HFFc6 (cell line): ENCODE measurements at regions not wholly inside any gene's neighbourhood (a gene's known extent, or its start where the extent isn't known, plus 50 kb on each side); places are given as distances from the start of the nearest gene placed in this dataset.

Experiments
- DNase-seq: peaks from one replicate; pipeline ENCODE4 v3.0.0-alpha.2; 2018
- H3K27ac Mint-ChIP-seq: 2 replicates; pipeline ENCODE4 v1.8.0; 2020; ENCODE audit warnings: mild to moderate bottlenecking, mixed read lengths
- H3K27me3 Mint-ChIP-seq: 2 replicates; pipeline ENCODE4 v1.8.0; 2021; ENCODE audit warnings: mild to moderate bottlenecking, moderate library complexity, mixed read lengths; ENCODE audit not compliant: insufficient read depth
- H3K36me3 Mint-ChIP-seq: 2 replicates; pipeline ENCODE4 v1.8.0; 2021; ENCODE audit warnings: low read depth, mixed read lengths
- H3K4me1 Mint-ChIP-seq: 2 replicates; pipeline ENCODE4 v1.8.0; 2020; ENCODE audit warnings: low read depth, mixed read lengths
- H3K4me3 Mint-ChIP-seq: 2 replicates; pipeline ENCODE4 v1.8.0; 2020; ENCODE audit warnings: mild to moderate bottlenecking, moderate library complexity, mixed read lengths
- H3K9me3 Mint-ChIP-seq: 2 replicates; pipeline ENCODE4 v1.8.0; 2020; ENCODE audit warnings: mild to moderate bottlenecking, mixed read lengths
- CTCF ChIP-seq: fragments of 200-600 bp; sonication (generic); IDR thresholded peaks from 2 replicates; pipeline ENCODE4 v1.5.0; 2021; ENCODE audit warnings: antibody characterized with exemption, mild to moderate bottlenecking

- Mint-ChIP-seq H3K4me3 (no peak overlapping the region), H3K27ac (no peak overlapping the region)
- DNase-seq: no peak
Measured at GRCh38 chr4:60884587-60884986, 315.5 kb upstream of the ADGRL3 start.

GRCh38 chr4:60885011-60885410 lies 315.1 kb upstream of the ADGRL3 start:
- no peaks in the 10 kb centered on the region for H3K36me3 Mint-ChIP-seq
- no peaks in the 10 kb centered on the region for H3K4me1 Mint-ChIP-seq
- H3K27me3 Mint-ChIP-seq: no peaks in the 10 kb centered on the region
- DNase-seq: no peak
- TF ChIP-seq CTCF: no peak
- peaks cover 6% of the 10 kb centered on the region; the same call in 1 of the 2 replicates for H3K9me3 Mint-ChIP-seq
- H3K27ac Mint-ChIP-seq: no peak overlapping the region
- H3K4me3 Mint-ChIP-seq: no peak overlapping the region

More at GRCh38 chr4:60884587-60884986, 315.5 kb upstream of the ADGRL3 start:
- TF ChIP-seq CTCF: no peak
- Mint-ChIP-seq H3K4me1 (no peaks in the 10 kb centered on the region), H3K36me3 (no peaks in the 10 kb centered on the region), H3K9me3 (peaks cover 6% of the 10 kb centered on the region; the same call in 1 of the 2 replicates), H3K27me3 (no peaks in the 10 kb centered on the region)

- Mint-ChIP-seq H3K4me1 (no peaks in the 10 kb centered on the region), H3K9me3 (peaks cover 6% of the 10 kb centered on the region; the same call in 1 of the 2 replicates), H3K36me3 (no peaks in the 10 kb centered on the region), H3K27ac (no peak overlapping the region), H3K4me3 (no peak overlapping the region), H3K27me3 (no peaks in the 10 kb centered on the region)
- DNase-seq: no peak
- no peak for TF ChIP-seq CTCF
Measured at GRCh38 chr4:60890743-60891142, 309.4 kb upstream of the ADGRL3 start.

GRCh38 chr4:60891947-60892346 lies 308.2 kb upstream of the ADGRL3 start:
- H3K27me3 Mint-ChIP-seq: no peaks in the 10 kb centered on the region
- H3K4me3 Mint-ChIP-seq: no peak overlapping the region
- no peak overlapping the region for H3K27ac Mint-ChIP-seq
- H3K36me3 Mint-ChIP-seq: no peaks in the 10 kb centered on the region
- H3K9me3 Mint-ChIP-seq: peaks cover 6% of the 10 kb centered on the region; the same call in 1 of the 2 replicates
- TF ChIP-seq CTCF: no peak
- DNase-seq: no peak
- no peaks in the 10 kb centered on the region for H3K4me1 Mint-ChIP-seq

- no peak for TF ChIP-seq CTCF
- Mint-ChIP-seq H3K27me3 (no peaks in the 10 kb centered on the region), H3K27ac (no peak overlapping the region), H3K4me1 (no peaks in the 10 kb centered on the region), H3K9me3 (no peaks in the 10 kb centered on the region), H3K36me3 (no peaks in the 10 kb centered on the region), H3K4me3 (no peak overlapping the region)
- no peak for DNase-seq
Measured at GRCh38 chr4:60897415-60897814, 302.7 kb upstream of the ADGRL3 start.

- no peak for DNase-seq
- Mint-ChIP-seq H3K27ac (no peak overlapping the region), H3K4me3 (no peak overlapping the region), H3K9me3 (no peaks in the 10 kb centered on the region), H3K4me1 (no peaks in the 10 kb centered on the region), H3K27me3 (no peaks in the 10 kb centered on the region), H3K36me3 (no peaks in the 10 kb centered on the region)
- no peak for TF ChIP-seq CTCF
Measured at GRCh38 chr4:60905162-60905561, 295.0 kb upstream of the ADGRL3 start.
